ENCODE measurements at regions not wholly inside any gene's neighbourhood (a gene's known extent, or its start where the extent isn't known, plus 50 kb on each side); places are given as distances from the start of the nearest gene placed in this dataset.
A peak's percentile ranks its signal among the peaks of the same experiment; 100 is the strongest.

DNA sequence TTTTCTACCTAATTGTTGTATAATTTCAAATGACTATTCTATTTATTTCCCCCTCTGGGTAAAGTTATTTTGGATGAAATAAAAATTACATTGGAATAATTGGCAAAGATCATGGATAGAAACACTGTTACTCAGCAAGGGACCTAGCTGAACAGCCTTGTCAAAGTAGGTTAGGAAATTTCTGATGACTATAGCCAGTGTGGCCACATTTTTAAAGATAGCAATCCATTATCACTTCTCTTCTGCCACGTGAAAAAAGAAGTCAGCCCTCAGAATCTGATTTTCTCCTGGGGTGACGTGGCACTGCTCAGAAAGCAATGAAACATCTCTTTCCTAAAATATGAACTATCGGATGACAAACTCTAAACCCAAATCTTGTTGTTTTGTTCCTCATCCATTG lies 784.2 kb upstream of the RIOK2 start:
- no peaks in the 10 kb centered on the region for H3K36me3 Mint-ChIP-seq (ENCODE audit: low read depth)
- no peaks in the 10 kb centered on the region; the same call in 1 of the 2 replicates for H3K27me3 Mint-ChIP-seq (ENCODE audit: insufficient read depth)
- TF ChIP-seq, protein P1, sequence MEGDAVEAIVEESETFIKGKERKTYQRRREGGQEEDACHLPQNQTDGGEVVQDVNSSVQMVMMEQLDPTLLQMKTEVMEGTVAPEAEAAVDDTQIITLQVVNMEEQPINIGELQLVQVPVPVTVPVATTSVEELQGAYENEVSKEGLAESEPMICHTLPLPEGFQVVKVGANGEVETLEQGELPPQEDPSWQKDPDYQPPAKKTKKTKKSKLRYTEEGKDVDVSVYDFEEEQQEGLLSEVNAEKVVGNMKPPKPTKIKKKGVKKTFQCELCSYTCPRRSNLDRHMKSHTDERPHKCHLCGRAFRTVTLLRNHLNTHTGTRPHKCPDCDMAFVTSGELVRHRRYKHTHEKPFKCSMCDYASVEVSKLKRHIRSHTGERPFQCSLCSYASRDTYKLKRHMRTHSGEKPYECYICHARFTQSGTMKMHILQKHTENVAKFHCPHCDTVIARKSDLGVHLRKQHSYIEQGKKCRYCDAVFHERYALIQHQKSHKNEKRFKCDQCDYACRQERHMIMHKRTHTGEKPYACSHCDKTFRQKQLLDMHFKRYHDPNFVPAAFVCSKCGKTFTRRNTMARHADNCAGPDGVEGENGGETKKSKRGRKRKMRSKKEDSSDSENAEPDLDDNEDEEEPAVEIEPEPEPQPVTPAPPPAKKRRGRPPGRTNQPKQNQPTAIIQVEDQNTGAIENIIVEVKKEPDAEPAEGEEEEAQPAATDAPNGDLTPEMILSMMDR (IDR thresholded peaks at IDR 0.05), result no peak
- no peak for DNase-seq
- no peaks in the 10 kb centered on the region for H3K4me1 Mint-ChIP-seq (ENCODE audit: low read depth)
- no peak overlapping the region for H3K4me3 Mint-ChIP-seq
- no peak overlapping the region for H3K27ac Mint-ChIP-seq
- H3K9me3 Mint-ChIP-seq, result no peaks in the 10 kb centered on the region

DNA sequence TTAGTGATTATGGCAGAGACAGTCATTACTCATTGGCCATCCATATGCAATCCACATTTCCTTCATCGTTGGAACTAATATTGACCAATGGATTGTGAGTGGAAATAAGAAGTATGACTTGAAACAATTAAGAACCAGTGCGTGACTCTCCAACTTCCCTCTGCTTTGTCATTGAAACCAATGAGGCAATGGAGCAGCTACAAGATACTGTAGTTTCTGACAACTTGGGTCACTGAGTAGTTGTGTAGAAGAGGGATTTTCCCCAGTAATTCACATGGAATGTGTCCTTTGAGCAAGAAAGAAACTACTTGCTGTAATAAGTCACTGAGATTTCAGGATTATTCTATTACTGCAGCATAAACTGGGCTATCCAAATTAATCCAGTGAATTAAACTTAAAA lies 785.3 kb upstream of the RIOK2 start:
- TF ChIP-seq, protein P1 (IDR thresholded peaks at IDR 0.05), result no peak
- no peaks in the 10 kb centered on the region for H3K36me3 Mint-ChIP-seq (ENCODE audit: low read depth)
- no peak overlapping the region for H3K27ac Mint-ChIP-seq
- no peaks in the 10 kb centered on the region; the same call in 1 of the 2 replicates for H3K27me3 Mint-ChIP-seq (ENCODE audit: insufficient read depth)
- H3K4me1 Mint-ChIP-seq (ENCODE audit: low read depth), result no peaks in the 10 kb centered on the region
- H3K9me3 Mint-ChIP-seq, result no peaks in the 10 kb centered on the region
- DNase-seq, result no peak
- no peak overlapping the region for H3K4me3 Mint-ChIP-seq

DNA sequence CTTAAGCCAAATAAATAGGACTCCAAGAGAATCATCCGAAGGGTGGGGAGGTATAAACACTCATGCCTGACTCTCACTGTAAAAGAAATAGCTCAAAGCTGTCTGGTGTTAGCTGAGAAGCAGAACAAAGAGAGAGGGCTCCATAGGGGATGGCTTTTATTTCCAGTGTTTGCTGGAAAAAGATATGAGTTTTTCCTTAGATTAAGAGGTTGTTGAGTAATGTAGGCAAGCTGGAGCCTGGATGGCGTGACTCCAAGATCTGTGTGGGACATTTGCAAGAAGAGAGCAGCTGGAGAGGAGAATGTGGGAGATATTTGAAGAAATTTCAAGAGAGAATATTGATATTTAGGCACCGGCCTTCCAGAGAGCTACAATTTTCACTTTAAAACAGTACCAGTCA lies 793.7 kb upstream of the RGMB start:
- TF ChIP-seq, protein P1 (IDR thresholded peaks at IDR 0.05), result no peak
- Mint-ChIP-seq H3K9me3 (no peaks in the 10 kb centered on the region), H3K36me3 (ENCODE audit: low read depth) (no peaks in the 10 kb centered on the region), H3K27me3 (ENCODE audit: insufficient read depth) (no peaks in the 10 kb centered on the region), H3K27ac (no peak overlapping the region; the same call in 1 of the 2 replicates), H3K4me1 (ENCODE audit: low read depth) (peaks cover 11% of the 10 kb centered on the region; the same call in 1 of the 2 replicates), H3K4me3 (no peak overlapping the region)
- no peak for DNase-seq

DNA sequence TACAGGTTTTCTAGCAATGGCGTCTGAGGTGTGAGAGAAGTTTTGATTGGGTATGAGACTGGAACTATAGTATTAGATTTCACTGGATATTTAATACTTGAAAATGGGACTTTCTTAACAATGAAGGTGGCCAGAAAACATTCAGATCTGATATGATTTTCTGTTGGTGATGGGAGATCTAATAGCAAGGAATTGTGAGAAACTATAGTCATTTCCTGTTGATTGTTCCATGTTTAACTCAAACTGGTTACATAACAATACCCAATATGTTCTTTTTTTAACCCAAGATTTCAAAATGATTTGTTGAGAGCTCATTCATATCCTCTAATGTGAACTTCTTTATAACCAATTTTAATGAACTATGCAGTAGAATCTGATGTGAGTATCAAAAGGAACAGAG lies 793.2 kb upstream of the RGMB start:
- TF ChIP-seq, protein P1 (IDR thresholded peaks at IDR 0.05), result no peak
- Mint-ChIP-seq H3K27me3 (ENCODE audit: insufficient read depth) (no peaks in the 10 kb centered on the region), H3K9me3 (no peaks in the 10 kb centered on the region), H3K4me1 (ENCODE audit: low read depth) (peaks cover 11% of the 10 kb centered on the region; the same call in 1 of the 2 replicates), H3K36me3 (ENCODE audit: low read depth) (no peaks in the 10 kb centered on the region), H3K4me3 (no peak overlapping the region), H3K27ac (no peak overlapping the region)
- no peak for DNase-seq

DNA sequence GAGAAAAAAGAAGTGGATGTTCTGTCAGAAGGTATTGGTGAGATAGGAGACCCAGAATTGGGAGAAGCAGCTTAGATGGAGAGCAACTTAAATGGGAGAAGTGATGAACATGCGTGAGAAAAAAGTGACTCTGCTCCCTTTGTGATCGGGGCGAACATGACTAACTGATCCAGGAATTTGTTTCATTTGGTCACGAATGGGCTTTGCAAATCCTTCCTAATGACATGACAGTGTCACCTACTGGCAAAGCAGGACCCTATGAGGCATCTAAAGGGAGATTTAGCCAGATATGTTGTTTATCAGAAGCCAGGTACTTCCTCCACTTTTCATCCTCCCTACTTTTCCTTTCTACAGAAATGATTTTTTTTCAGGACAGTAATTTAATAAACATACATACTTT lies 787.4 kb upstream of the RGMB start:
- Mint-ChIP-seq H3K36me3 (ENCODE audit: low read depth) (peaks cover 5% of the 10 kb centered on the region), H3K4me1 (ENCODE audit: low read depth) (peaks cover 15% of the 10 kb centered on the region), H3K27ac (peak overlapping the region; percentile 66), H3K27me3 (ENCODE audit: insufficient read depth) (no peaks in the 10 kb centered on the region), H3K9me3 (peaks cover 4% of the 10 kb centered on the region), H3K4me3 (peak overlapping the region; percentile 55)
- TF ChIP-seq, protein P1 (IDR thresholded peaks at IDR 0.05), result peak; percentile 50
- DNase-seq, result peak; percentile 31

DNA sequence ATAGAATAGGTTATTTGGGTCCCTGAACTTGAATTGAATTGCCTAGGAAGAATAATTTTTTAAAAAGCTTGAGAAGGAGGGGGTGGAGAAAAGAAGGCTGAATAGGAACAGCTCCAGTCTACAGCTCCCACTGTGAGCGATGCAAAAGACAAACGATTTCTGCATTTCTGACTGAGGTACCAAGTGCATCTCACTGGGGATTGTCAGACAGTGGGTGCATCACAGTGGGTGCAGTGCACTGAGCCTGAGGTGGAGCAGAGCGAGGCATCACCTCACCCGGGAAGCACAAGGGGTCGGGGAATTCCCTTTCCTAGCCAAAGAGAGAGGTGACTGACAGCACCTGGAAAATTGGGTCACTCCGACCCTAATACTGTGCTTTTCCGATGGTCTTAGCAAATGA lies 782.2 kb upstream of the RGMB start:
- Mint-ChIP-seq H3K4me3 (no peak overlapping the region), H3K27ac (no peak overlapping the region), H3K9me3 (peaks cover 21% of the 10 kb centered on the region), H3K36me3 (ENCODE audit: low read depth) (peaks cover 29% of the 10 kb centered on the region), H3K4me1 (ENCODE audit: low read depth) (peaks cover 5% of the 10 kb centered on the region), H3K27me3 (ENCODE audit: insufficient read depth) (no peaks in the 10 kb centered on the region)
- DNase-seq, result no peak
- TF ChIP-seq, protein P1 (IDR thresholded peaks at IDR 0.05), result no peak

Data from HFFc6 (cell line).